ENCODE measurements at regions not wholly inside any gene's neighbourhood (a gene's known extent, or its start where the extent isn't known, plus 50 kb on each side); places are given as distances from the start of the nearest gene placed in this dataset.

GRCh38 chr18:51712821-51713220, 515.3 kb upstream of the MEX3C start:
- Histone ChIP-seq H2BK120ac (replicated peaks; ENCODE audit: low read depth, low read length) (no peak overlapping the region), H3K27ac (ENCODE audit: low read depth, low read length) (no peak overlapping the region), H2BK20ac (ENCODE audit: low read length) (no peak overlapping the region), H2BK15ac (ENCODE audit: low read length) (no peak overlapping the region), H3K27me3 (replicated peaks in 1 of 4; ENCODE audit: control insufficient read depth in 3 of 4, extremely low read depth in 1 of 4, insufficient read depth in 3 of 4, low read length in 3 of 4) (no peaks in the 10 kb centered on the region), H2AK5ac (ENCODE audit: low read depth, low read length) (no peak overlapping the region), H4K91ac (replicated peaks; ENCODE audit: insufficient read length, low read length) (no peak overlapping the region), H4K5ac (ENCODE audit: insufficient read length, low read depth, low read length) (no peak overlapping the region), H4K8ac (ENCODE audit: extremely low read depth, insufficient read depth, low read length) (no peak overlapping the region), H3K9ac (replicated peaks in 1 of 4; ENCODE audit: extremely low read depth in 1 of 4, low read depth in 3 of 4, low read length in 3 of 4) (no peak overlapping the region), H4K20me1 (replicated peaks in 1 of 2; ENCODE audit: control insufficient read depth in 1 of 2, insufficient read depth in 2 of 2, low read length in 2 of 2) (no peaks in the 10 kb centered on the region), H3K79me1 (ENCODE audit: low read depth, low read length) (no peaks in the 10 kb centered on the region), H3K23ac (ENCODE audit: insufficient read length) (no peak overlapping the region), H3K36me3 (ENCODE audit: control insufficient read depth in 2 of 4, insufficient read depth in 4 of 4, low read length in 3 of 4) (no peaks in the 10 kb centered on the region; a peak in 1 of 8 replicates), H3K4ac (replicated peaks; ENCODE audit: insufficient read length, low read depth, low read length) (no peak overlapping the region), H2AFZ (ENCODE audit: low read length) (0 out of 2 replicates have a peak overlapping the region, but pooled peaks have one; percentile 2), H3K23me2 (ENCODE audit: low read depth, low read length) (no peaks in the 10 kb centered on the region), H3K14ac (ENCODE audit: insufficient read length) (no peak overlapping the region), H2BK12ac (ENCODE audit: low read depth, low read length) (no peak overlapping the region), H3K4me1 (replicated peaks in 1 of 4; ENCODE audit: control insufficient read depth in 3 of 4, insufficient read depth in 4 of 4, low read length in 3 of 4) (peaks cover 0 to 16% (median 2%) of the 10 kb centered on the region in 4 experiments; a peak in 5 of 7 replicates), H3K4me2 (ENCODE audit: insufficient read depth in 1 of 2, low read depth in 2 of 2, low read length in 2 of 2) (no peak overlapping the region), H3K56ac (replicated peaks; ENCODE audit: insufficient read length, low read depth, low read length) (no peak overlapping the region), H2BK5ac (ENCODE audit: low read depth, low read length) (no peak overlapping the region), H3K18ac (ENCODE audit: extremely low read depth, low read length) (no peak overlapping the region), H3K79me2 (ENCODE audit: control insufficient read depth in 1 of 2, insufficient read depth in 2 of 2, low read length in 2 of 2) (no peaks in the 10 kb centered on the region), H3K9me3 (ENCODE audit: insufficient read depth in 2 of 2, low read depth in 1 of 2, low read length in 1 of 2) (peaks cover 5 to 9% of the 10 kb centered on the region in 2 experiments; a peak in 2 of 4 replicates), H3K4me3 (ENCODE audit: extremely low read depth in 1 of 4, insufficient read depth in 2 of 4, low read depth in 3 of 4, low read length in 4 of 4) (no peak overlapping the region)
- no peak for FAIRE-seq
- TF ChIP-seq POLR2AphosphoS5 (IDR thresholded peaks at IDR 0.05; ENCODE audit: low read depth, low read length) (no peak), POU5F1 (IDR thresholded peaks at IDR 0.05; ENCODE audit: low read depth, low read length) (no peak), SUZ12 (IDR thresholded peaks at IDR 0.05; ENCODE audit: low read length) (no peak), CHD2 (IDR thresholded peaks at IDR 0.05; ENCODE audit: low read length) (no peak), SIN3A (conservative IDR thresholded peaks at IDR 0.05 in 1 of 2, IDR thresholded peaks at IDR 0.05 in 1 of 2; ENCODE audit: low read depth in 1 of 2, low read length in 2 of 2) (no peak), TAF7 (optimal IDR thresholded peaks at IDR 0.05; ENCODE audit: borderline replicate concordance, low read depth, low read length) (no peak), EGR1 (IDR thresholded peaks at IDR 0.05; ENCODE audit: borderline replicate concordance, low read depth, low read length) (no peak), SP4 (IDR thresholded peaks at IDR 0.05; ENCODE audit: low read length) (no peak), KDM4A (IDR thresholded peaks at IDR 0.05; ENCODE audit: low read depth, low read length, severe bottlenecking) (no peak), SP1 (IDR thresholded peaks at IDR 0.05; ENCODE audit: low read depth, low read length) (no peak), PHF8 (conservative IDR thresholded peaks at IDR 0.05; ENCODE audit: low read depth, low read length) (no peak), JUN (IDR thresholded peaks at IDR 0.05; ENCODE audit: low read depth, low read length) (no peak), ASH2L (IDR thresholded peaks at IDR 0.05; ENCODE audit: low read length) (no peak)
- TF ChIP-seq, protein P1, sequence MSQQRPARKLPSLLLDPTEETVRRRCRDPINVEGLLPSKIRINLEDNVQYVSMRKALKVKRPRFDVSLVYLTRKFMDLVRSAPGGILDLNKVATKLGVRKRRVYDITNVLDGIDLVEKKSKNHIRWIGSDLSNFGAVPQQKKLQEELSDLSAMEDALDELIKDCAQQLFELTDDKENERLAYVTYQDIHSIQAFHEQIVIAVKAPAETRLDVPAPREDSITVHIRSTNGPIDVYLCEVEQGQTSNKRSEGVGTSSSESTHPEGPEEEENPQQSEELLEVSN (IDR thresholded peaks at IDR 0.05) = no peak
- 75% methylated on average over 2 of the region's 2 CpGs; no CpG with 5 or more reads in 1 of the 2 experiments for WGBS, 2 experiments (ENCODE audit: extremely low coverage in 1 of 2, insufficient coverage in 1 of 2, insufficient read length in 1 of 2, insufficient replicate concordance in 2 of 2, low coverage in 1 of 2, low lambda C conversion rate in 2 of 2, missing lambda C conversion rate in 1 of 2)
- ChIA-PET POLR2A (ENCODE audit: partially characterized antibody) (no interaction called here), CTCF (ENCODE audit: partially characterized antibody) (interaction anchor here (0.8 to 1.2 kb wide), 2 partner anchors 13 to 44 kb away, joined by 3 read pairs; no protein-coding TSS in a partner anchor)
- no peak for DNase-seq (ENCODE audit: low read depth in 1 of 2, low spot score in 2 of 2)
